Fibroblast of the conjunctiva (primary cell): ENCODE measurements at regions not wholly inside any gene's neighbourhood (a gene's known extent, or its start where the extent isn't known, plus 50 kb on each side); places are given as distances from the start of the nearest gene placed in this dataset.

Experiments
- DNase-seq: peaks from one replicate; pipeline ENCODE4 v3.0.0-alpha.2; 2010; ENCODE audit warnings: low read depth

GRCh38 chr9:28834156-28834555 lies 1260.9 kb upstream of the C9orf72 start:
- no peak for DNase-seq

- DNase-seq: no peak
Measured at GRCh38 chr9:28839778-28840430, 1266.6 kb upstream of the C9orf72 start.

DNA sequence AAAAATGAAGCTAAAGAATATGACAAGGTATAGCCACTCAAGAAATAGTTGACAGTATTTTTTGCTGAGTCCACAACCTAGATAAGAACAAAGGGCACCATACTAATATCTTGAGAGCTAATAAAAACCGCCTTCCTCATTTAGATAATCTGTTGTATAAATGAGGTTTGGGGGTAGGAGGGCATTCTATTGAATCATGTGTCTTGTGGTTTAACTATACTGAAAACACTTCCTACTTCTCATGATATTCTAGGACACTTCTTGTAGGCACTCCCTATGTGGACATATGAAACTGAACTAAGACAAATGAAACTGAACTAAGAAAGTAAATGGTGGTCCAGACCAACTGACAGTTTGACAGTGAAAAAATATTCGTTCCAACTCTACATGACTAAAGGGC lies 1268.5 kb upstream of the C9orf72 start:
- no peak for DNase-seq

DNA sequence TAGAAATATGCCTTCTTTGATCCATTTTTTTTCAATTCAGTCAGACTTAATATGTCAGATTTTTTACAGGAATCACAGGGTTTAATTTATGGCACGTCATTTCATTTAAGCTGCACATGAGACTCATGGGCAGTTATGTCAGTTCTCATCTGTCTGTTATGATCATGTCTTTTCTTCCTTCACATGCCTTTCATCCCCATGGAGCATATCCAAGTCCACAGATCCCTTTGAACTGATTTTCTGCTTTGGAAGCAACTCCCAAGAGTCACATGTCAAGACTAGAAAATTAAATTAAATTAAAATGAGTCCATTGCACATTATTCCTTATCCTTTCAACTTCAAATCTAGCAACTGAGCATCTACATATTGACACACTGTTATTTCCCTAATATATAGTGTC lies 1274.0 kb upstream of the C9orf72 start:
- no peak for DNase-seq

- no peak for DNase-seq
Measured at GRCh38 chr9:28848671-28849070, 1275.4 kb upstream of the C9orf72 start.

- no peak for DNase-seq
Measured at GRCh38 chr9:28853477-28853876, 1280.2 kb upstream of the C9orf72 start.

- DNase-seq: no peak
Measured at GRCh38 chr9:28866951-28867350, 1293.7 kb upstream of the C9orf72 start.

- DNase-seq: no peak
Measured at GRCh38 chr9:28868228-28868990, 1295.1 kb upstream of the C9orf72 start.

- no peak for DNase-seq
Measured at GRCh38 chr9:28882529-28882928, 1309.2 kb upstream of the C9orf72 start.

GRCh38 chr9:28883234-28883633 lies 1310.0 kb upstream of the C9orf72 start:
- DNase-seq: no peak

GRCh38 chr9:28887188-28887884 lies 1314.1 kb upstream of the C9orf72 start:
- no peak for DNase-seq

DNA sequence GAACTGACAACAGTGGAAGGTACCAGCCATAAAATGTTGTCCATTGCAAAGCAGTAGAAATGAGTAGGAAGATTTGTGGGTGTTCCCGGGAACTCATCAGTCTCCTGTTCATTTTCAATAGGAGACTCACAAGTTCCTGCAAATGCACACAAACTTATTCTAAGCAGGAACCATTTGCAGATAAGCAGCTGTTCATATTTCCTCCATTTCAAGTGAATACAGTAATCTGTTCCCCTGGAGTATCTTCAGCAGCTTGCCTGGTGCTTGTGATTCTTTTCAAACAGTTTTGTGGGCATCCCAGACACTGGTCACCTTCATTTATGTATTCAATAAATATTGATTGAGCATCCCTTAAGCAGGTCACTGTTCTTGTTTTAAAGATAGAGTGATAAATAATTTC lies 1315.5 kb upstream of the C9orf72 start:
- DNase-seq: no peak

- no peak for DNase-seq
Measured at GRCh38 chr9:28892538-28892937, 1319.3 kb upstream of the C9orf72 start.

DNA sequence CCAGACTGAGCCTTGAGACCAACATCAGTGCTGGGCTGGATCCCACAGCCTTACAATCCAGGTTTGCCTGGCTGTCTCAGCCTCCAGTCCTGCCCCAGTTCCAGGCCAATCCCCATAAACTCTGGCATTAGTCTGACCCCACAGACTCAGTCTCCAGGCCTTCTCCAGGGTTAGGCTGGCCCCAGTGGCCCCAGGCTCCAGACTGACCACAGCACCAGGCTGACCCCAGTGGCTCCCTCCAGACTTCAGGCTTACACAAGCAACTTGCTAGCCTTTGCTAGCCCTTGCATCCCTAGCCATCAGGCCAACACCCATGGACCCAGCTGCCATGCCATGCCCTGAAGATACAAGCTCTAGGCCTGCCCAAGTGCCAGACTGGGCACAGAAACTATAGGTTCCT lies 1326.0 kb upstream of the C9orf72 start:
- DNase-seq: no peak

- DNase-seq: no peak
Measured at GRCh38 chr9:28899926-28900325, 1326.6 kb upstream of the C9orf72 start.

GRCh38 chr9:28900406-28900805 lies 1327.1 kb upstream of the C9orf72 start:
- DNase-seq: no peak

DNA sequence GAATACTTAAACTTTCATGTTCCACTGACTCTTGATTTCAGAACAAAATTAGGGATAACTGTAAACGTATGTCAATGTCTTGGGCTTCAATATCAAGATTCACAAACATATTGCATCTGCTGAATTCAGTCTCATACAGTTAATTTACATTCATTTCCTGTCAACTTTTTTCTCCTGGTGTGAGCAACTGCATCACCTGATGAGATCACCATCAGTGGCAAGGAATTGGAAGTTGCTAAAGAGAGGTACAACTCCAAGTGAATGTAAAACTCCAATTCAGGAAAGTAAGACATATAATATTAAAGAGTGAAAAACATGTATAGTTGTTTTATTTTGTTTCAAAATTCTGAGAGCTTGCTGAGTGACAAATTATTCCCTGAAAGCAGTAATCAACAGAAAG lies 1336.2 kb upstream of the C9orf72 start:
- DNase-seq: no peak

DNA sequence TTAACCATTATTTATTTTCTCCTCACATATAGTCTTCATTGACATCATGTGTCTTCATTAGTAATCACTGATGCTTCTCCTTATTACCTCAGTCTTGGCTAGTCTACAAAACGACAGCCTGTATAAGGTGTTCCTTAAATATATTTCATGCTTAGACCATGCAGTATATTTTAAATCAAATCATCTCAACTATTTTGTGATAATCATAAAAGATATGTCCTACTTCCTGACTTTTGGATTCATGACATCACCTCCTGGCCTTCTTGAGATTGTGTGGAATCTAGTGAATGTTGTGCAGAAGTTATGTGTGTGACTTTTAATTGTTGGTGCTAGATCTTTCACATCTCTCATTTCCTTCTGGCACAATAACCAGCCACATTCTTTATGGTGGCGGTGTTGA lies 1339.3 kb upstream of the C9orf72 start:
- no peak for DNase-seq

GRCh38 chr9:28915202-28915930 lies 1342.1 kb upstream of the C9orf72 start:
- DNase-seq: no peak

DNA sequence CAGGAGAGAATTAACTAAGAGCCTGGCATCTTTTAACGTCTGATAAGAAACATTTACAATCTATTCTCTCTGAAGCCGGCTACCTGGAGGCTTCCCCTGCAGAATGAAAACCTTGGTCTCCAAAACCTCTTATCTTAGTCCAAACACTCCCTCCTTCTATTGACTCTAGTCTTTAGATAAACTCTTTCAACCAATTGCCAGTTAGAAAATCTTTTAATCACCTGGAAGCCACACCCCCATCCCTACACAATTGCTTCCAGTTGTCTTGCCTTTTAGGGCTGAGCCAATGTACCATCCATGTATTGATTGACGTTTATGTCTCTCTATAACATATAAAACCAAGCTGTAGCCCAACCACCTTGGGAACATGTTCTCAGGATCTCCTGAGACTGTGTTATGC lies 1343.1 kb upstream of the C9orf72 start:
- DNase-seq: no peak

GRCh38 chr9:28921857-28922500 lies 1348.7 kb upstream of the C9orf72 start:
- no peak for DNase-seq

GRCh38 chr9:28922891-28923290 lies 1349.6 kb upstream of the C9orf72 start:
- DNase-seq: no peak
